Common myeloid progenitor, CD34-positive (primary cell): ENCODE measurements at regions not wholly inside any gene's neighbourhood (a gene's known extent, or its start where the extent isn't known, plus 50 kb on each side); places are given as distances from the start of the nearest gene placed in this dataset.

Experiments used
- CTCF ChIA-PET: fragments of 350-600 bp; sonication (Branson Sonifier 250); formaldehyde crosslinking; loops from one replicate; lab custom pipeline; 2021; ENCODE audit warnings: antibody characterized with exemption; lab: Charles Lee
- POLR2A ChIA-PET: fragments of 350-600 bp; sonication (Branson Sonifier 250); formaldehyde crosslinking; loops from one replicate; lab custom pipeline; 2021; ENCODE audit warnings: antibody characterized with exemption; lab: Charles Lee
- DNase-seq, 3 donors: peaks; one replicate each; pipeline versions ENCODE4 v3.0.0 to v3.0.0-alpha.2; 2013
- H3K27ac ChIP-seq, 2 experiments: 1 replicate in 1 of 2; 2 replicates in 1 of 2; pipeline ENCODE4 v1.7.0; 2013; ENCODE audit warnings: inconsistent platforms in 2 of 2, low read length in 2 of 2, mild to moderate bottlenecking in 2 of 2, low read depth in 1 of 2, moderate library complexity in 1 of 2; ENCODE audit not compliant: severe bottlenecking in 2 of 2, insufficient read depth in 1 of 2, poor library complexity in 1 of 2
- H3K27me3 ChIP-seq, 5 experiments: replicated peaks in 2 of 5; 1 replicate in 3 of 5; 2 replicates in 2 of 5; pipeline versions ENCODE4 v1.6.1 to v1.7.0; 2013; ENCODE audit warnings: low read length in 4 of 5, mild to moderate bottlenecking in 2 of 5, moderate library complexity in 2 of 5, inconsistent platforms in 1 of 5; ENCODE audit not compliant: insufficient read depth in 5 of 5, control insufficient read depth in 4 of 5
- H3K36me3 ChIP-seq, 4 experiments: 1 replicate in 2 of 4; 2 replicates in 2 of 4; pipeline versions ENCODE4 v1.6.1 to v1.7.0; 2013; ENCODE audit warnings: low read length in 3 of 4, control low read depth in 1 of 4, mild to moderate bottlenecking in 1 of 4; ENCODE audit not compliant: control insufficient read depth in 4 of 4, insufficient read depth in 4 of 4
- H3K4me1 ChIP-seq, 4 experiments: 1 replicate in 3 of 4; 2 replicates in 1 of 4; pipeline versions ENCODE4 v1.6.1 to v1.7.1; 2013; ENCODE audit warnings: low read length in 3 of 4, mild to moderate bottlenecking in 3 of 4, control low read depth in 1 of 4, inconsistent platforms in 1 of 4, moderate library complexity in 1 of 4; ENCODE audit not compliant: control insufficient read depth in 4 of 4, insufficient read depth in 4 of 4; ENCODE audit errors: control extremely low read depth in 1 of 4
- H3K4me3 ChIP-seq, 7 experiments: 1 replicate in 4 of 7; 2 replicates in 3 of 7; pipeline versions ENCODE4 v1.5.1 to v1.7.0; 2013; ENCODE audit warnings: mild to moderate bottlenecking in 7 of 7, low read length in 6 of 7, moderate library complexity in 6 of 7, inconsistent platforms in 2 of 7, low read depth in 2 of 7, control low read depth in 1 of 7; ENCODE audit not compliant: insufficient read depth in 4 of 7, control insufficient read depth in 1 of 7; ENCODE audit errors: extremely low read depth in 1 of 7
- H3K9me3 ChIP-seq, 5 experiments: 1 replicate in 4 of 5; 2 replicates in 1 of 5; pipeline versions ENCODE4 v1.6.1 to v1.7.1; 2013; ENCODE audit warnings: low read length in 4 of 5, mild to moderate bottlenecking in 2 of 5, inconsistent platforms in 1 of 5, low read depth in 1 of 5, moderate library complexity in 1 of 5; ENCODE audit not compliant: control insufficient read depth in 4 of 5, insufficient read depth in 2 of 5; ENCODE audit errors: control extremely low read depth in 1 of 5
- WGBS: methylation state at CpG from one replicate; pipeline ENCODE4 v1.1.5; 2013; ENCODE audit not compliant: insufficient coverage; 5-methylcytosine and 5-hydroxymethylcytosine counted together

GRCh38 chr2:217664761-217665160 is 338.0 kb downstream of the TNS1 start:
- Histone ChIP-seq H3K9me3 (no peaks in the 10 kb centered on the region), H3K27me3 (peaks cover 0 to 2% (median 0%) of the 10 kb centered on the region in 5 experiments), H3K36me3 (no peaks in the 10 kb centered on the region), H3K27ac (no peak overlapping the region), H3K4me1 (no peaks in the 10 kb centered on the region), H3K4me3 (no peak overlapping the region)
- ChIA-PET CTCF (no interaction called here), POLR2A (no interaction called here)
- no peak for DNase-seq
- 83% methylated on average over 2 of the region's 2 CpGs for WGBS

- no peak overlapping the region for H3K27ac ChIP-seq
- 95% methylated on average over 3 of the region's 3 CpGs for WGBS
- ChIA-PET CTCF (interaction anchor here (1.7 kb wide), 1 partner anchor 13 kb away, joined by 4 read pairs; no protein-coding TSS in a partner anchor), POLR2A (no interaction called here)
- no peaks in the 10 kb centered on the region for H3K9me3 ChIP-seq
- no peaks in the 10 kb centered on the region for H3K36me3 ChIP-seq
- H3K27me3 ChIP-seq: peaks cover 0 to 5% (median 2%) of the 10 kb centered on the region in 5 experiments
- no peak for DNase-seq
- no peaks in the 10 kb centered on the region for H3K4me1 ChIP-seq
- no peak overlapping the region for H3K4me3 ChIP-seq
Observed at GRCh38 chr2:217662984-217663602, 339.7 kb downstream of the TNS1 start.

GRCh38 chr2:217661378-217661777 is 341.4 kb downstream of the TNS1 start:
- H3K27me3 ChIP-seq: peaks cover 0 to 13% (median 2%) of the 10 kb centered on the region in 5 experiments
- no peaks in the 10 kb centered on the region for H3K4me1 ChIP-seq
- H3K36me3 ChIP-seq: no peaks in the 10 kb centered on the region
- no peak for DNase-seq
- ChIA-PET POLR2A (no interaction called here), CTCF (no interaction called here)
- H3K4me3 ChIP-seq: no peak overlapping the region
- no peak overlapping the region for H3K27ac ChIP-seq
- no peaks in the 10 kb centered on the region for H3K9me3 ChIP-seq

- Histone ChIP-seq H3K9me3 (no peaks in the 10 kb centered on the region), H3K4me1 (no peaks in the 10 kb centered on the region), H3K27me3 (peaks cover 0 to 13% (median 2%) of the 10 kb centered on the region in 5 experiments), H3K27ac (no peak overlapping the region), H3K4me3 (no peak overlapping the region), H3K36me3 (no peaks in the 10 kb centered on the region)
- CTCF ChIA-PET: no interaction called here
- DNase-seq: peak in 1 of 3 donors; percentile 4
- POLR2A ChIA-PET: interaction anchor here (0.6 kb wide), 1 partner anchor 1756 kb away, joined by 5 read pairs; no protein-coding TSS in a partner anchor
Observed at GRCh38 chr2:217660423-217660822, 342.4 kb downstream of the TNS1 start.

GRCh38 chr2:217658806-217659205 is 344.0 kb downstream of the TNS1 start:
- no peaks in the 10 kb centered on the region for H3K36me3 ChIP-seq
- H3K27me3 ChIP-seq: peaks cover 0 to 13% (median 2%) of the 10 kb centered on the region in 5 experiments
- DNase-seq: no peak
- H3K27ac ChIP-seq: no peak overlapping the region
- POLR2A ChIA-PET: no interaction called here
- H3K4me1 ChIP-seq: no peaks in the 10 kb centered on the region
- no peak overlapping the region for H3K4me3 ChIP-seq
- no peaks in the 10 kb centered on the region for H3K9me3 ChIP-seq
- CTCF ChIA-PET: interaction anchor here (1.3 kb wide), 1 partner anchor 8 kb away, joined by 4 read pairs; no protein-coding TSS in a partner anchor

- Histone ChIP-seq H3K4me3 (no peak overlapping the region), H3K36me3 (no peaks in the 10 kb centered on the region), H3K27ac (no peak overlapping the region), H3K9me3 (no peaks in the 10 kb centered on the region), H3K4me1 (no peaks in the 10 kb centered on the region), H3K27me3 (peaks cover 0 to 17% (median 2%) of the 10 kb centered on the region in 5 experiments)
- POLR2A ChIA-PET: no interaction called here
- CTCF ChIA-PET: no interaction called here
- 92% methylated on average over 9 of the region's 9 CpGs for WGBS
- DNase-seq: no peak
Observed at GRCh38 chr2:217657252-217657651, 345.5 kb downstream of the TNS1 start.

GRCh38 chr2:217656316-217656715 is 346.5 kb downstream of the TNS1 start:
- CTCF ChIA-PET: interaction anchor here (1.2 kb wide), 1 partner anchor 9 kb away, joined by 4 read pairs; no protein-coding TSS in a partner anchor
- Histone ChIP-seq H3K27ac (no peak overlapping the region), H3K4me3 (no peak overlapping the region)

More at GRCh38 chr2:217656316-217656715, 346.5 kb downstream of the TNS1 start:
- no peaks in the 10 kb centered on the region for H3K4me1 ChIP-seq
- H3K27me3 ChIP-seq: peaks cover 0 to 17% (median 0%) of the 10 kb centered on the region in 5 experiments
- H3K36me3 ChIP-seq: no peaks in the 10 kb centered on the region
- POLR2A ChIA-PET: no interaction called here
- no peak for DNase-seq
- WGBS: 95% methylated on average over 3 of the region's 3 CpGs
- no peaks in the 10 kb centered on the region for H3K9me3 ChIP-seq
